ENCODE measurements at regions not wholly inside any gene's neighbourhood (a gene's known extent, or its start where the extent isn't known, plus 50 kb on each side); places are given as distances from the start of the nearest gene placed in this dataset.

- TF ChIP-seq POLR2AphosphoS5 (IDR thresholded peaks at IDR 0.05; ENCODE audit: low read depth, low read length) (no peak), POLR2A (IDR thresholded peaks at IDR 0.05; ENCODE audit: low read depth, low read length) (no peak)
These were observed 512.8 kb downstream of the LMO7 start for GRCh38 chr13:76148926-76149325.
